ENCODE measurements at regions not wholly inside any gene's neighbourhood (a gene's known extent, or its start where the extent isn't known, plus 50 kb on each side); places are given as distances from the start of the nearest gene placed in this dataset.
"Not testable (repeated sequence)": the region's sequence is repeated elsewhere in the genome, so short reads cannot be mapped to it uniquely, and the experiment has no call there.

DNA sequence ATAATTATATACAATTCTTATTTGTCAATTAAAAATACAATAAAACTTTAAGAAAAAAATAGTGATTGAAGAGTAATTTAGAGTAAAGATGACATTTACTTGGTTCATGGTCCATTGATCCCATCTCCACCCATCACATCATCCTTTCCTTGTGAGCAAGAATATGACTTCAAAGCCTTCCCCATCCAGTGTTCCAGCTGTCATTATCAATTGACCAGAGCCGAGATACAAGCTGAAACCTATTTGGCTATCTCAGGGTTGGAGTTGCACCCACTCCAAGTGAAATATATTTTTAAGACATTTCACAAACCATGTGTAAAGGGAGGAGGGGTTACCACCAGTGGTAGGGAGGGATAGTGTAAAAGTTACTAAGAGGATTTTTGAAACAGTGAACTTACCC lies 428.9 kb upstream of the C1orf87 start:
- Histone ChIP-seq H3K9me3 (no peaks in the 10 kb centered on the region), H3K4me1 (peaks cover 0 to 14% (median 13%) of the 10 kb centered on the region in 3 donors), H3K36me3 (no peaks in the 10 kb centered on the region), H3K27me3 (no peaks in the 10 kb centered on the region), H3K27ac (no peak overlapping the region), H3K4me3 (no peak overlapping the region)
- FAIRE-seq (no peak), DNase-seq (no peak), ATAC-seq (no peak)
- intact Hi-C loops (cut with DNase I) = no loop called here
- WGBS, 2 donors = 59 to 78% methylated on average over 1 of the region's 1 CpG
- TF ChIP-seq, protein P1, sequence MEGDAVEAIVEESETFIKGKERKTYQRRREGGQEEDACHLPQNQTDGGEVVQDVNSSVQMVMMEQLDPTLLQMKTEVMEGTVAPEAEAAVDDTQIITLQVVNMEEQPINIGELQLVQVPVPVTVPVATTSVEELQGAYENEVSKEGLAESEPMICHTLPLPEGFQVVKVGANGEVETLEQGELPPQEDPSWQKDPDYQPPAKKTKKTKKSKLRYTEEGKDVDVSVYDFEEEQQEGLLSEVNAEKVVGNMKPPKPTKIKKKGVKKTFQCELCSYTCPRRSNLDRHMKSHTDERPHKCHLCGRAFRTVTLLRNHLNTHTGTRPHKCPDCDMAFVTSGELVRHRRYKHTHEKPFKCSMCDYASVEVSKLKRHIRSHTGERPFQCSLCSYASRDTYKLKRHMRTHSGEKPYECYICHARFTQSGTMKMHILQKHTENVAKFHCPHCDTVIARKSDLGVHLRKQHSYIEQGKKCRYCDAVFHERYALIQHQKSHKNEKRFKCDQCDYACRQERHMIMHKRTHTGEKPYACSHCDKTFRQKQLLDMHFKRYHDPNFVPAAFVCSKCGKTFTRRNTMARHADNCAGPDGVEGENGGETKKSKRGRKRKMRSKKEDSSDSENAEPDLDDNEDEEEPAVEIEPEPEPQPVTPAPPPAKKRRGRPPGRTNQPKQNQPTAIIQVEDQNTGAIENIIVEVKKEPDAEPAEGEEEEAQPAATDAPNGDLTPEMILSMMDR (IDR thresholded peaks at IDR 0.05) = no peak

DNA sequence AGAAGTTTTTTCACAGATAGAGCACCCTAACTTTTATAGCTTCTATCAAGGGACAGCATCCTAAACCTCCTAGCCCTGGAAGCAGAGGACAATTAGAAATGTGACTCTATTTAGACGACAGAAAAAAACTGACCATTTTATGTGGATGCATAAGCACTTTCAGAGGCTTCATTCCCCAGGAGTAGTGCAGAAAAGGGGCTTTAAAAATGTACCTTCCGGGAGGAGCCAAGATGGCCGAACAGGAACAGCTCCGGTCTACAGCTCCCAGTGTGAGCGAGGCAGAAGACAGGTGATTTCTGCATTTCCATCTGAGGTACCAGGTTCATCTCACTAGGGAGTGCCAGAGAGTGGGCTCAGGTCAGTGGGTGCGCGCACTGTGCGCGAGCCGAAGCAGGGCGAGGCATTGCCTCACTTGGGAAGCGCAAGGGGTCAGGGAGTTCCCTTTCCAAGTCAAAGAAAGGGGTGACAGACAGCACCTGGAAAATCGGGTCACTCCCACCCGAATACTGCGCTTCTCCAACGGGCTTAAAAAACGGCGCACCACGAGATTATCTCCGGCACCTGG lies 416.4 kb upstream of the C1orf87 start:
- H3K27ac ChIP-seq; H3K27me3 ChIP-seq; ATAC-seq; H3K36me3 ChIP-seq; H3K9me3 ChIP-seq; DNase-seq; FAIRE-seq; H3K4me3 ChIP-seq; H3K4me1 ChIP-seq; intact Hi-C loops (cut with DNase I): not testable (repeated sequence)
- 80 to 89% methylated on average over 20 of the region's 20 CpGs for WGBS, 2 donors

DNA sequence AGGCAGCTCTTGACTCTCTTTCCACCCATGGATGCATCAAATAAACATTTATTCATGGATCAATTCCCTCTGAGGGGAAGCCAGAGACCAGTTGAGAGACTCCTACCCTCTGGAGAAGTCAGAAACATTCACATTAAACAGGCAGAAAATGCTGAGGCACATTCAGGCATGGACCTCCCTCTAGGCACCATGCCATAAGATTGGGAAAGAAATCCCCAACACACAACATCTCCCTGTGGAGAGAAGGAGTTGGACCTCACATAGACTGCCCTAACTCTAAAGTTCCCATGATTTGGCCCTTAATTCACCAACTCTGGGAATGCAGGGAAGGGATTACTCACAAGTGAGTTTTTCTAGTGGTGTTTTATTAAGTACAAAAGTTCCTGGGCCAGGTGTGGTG lies 415.3 kb upstream of the C1orf87 start:
- Histone ChIP-seq H3K4me3 (no peak overlapping the region), H3K27me3 (no peaks in the 10 kb centered on the region), H3K27ac (no peak overlapping the region), H3K4me1 (no peaks in the 10 kb centered on the region), H3K36me3 (no peaks in the 10 kb centered on the region), H3K9me3 (no peaks in the 10 kb centered on the region)
- FAIRE-seq (no peak), ATAC-seq (peak in 2 of 4 donors; percentile 36 to 51), DNase-seq (no peak)
- intact Hi-C loops (cut with DNase I) = no loop called here
- TF ChIP-seq, protein P1 (IDR thresholded peaks at IDR 0.05) = no peak

DNA sequence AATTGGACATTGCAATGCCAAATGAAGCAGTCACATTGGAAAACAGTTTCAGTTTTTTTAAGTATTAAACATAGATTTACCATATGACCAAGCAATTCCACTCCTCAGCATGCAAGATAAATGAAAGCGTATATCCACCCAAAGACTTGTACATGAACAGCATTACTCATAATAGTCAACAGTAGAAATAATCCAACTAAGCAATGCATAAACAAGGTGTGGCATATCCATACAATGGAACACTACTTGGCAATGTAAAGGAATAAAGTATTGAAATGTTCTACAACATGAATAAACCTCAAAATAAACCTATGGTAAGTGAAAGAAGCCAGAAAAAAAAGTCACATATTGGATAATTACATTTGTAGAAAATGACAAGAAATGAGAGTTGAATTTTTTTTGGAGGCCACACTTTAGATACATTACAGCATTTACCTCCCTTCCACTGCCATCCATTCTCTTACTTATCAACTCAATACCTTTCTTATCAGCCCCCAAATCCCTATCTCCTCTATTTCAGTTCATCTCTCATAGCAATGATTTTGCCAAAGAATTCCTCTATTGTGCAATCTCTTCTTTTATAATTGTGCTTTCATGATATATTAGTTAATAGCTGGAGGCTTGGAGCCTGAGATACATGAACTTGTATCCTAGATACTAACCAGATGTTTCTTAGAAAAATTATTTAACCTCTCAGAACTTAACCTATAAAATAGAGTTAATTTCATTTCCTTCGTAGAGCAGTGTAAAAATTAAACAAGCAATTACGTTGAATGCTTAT lies 414.2 kb upstream of the C1orf87 start:
- no peak for DNase-seq
- intact Hi-C loops (cut with DNase I) = no loop called here
- Histone ChIP-seq H3K27ac (no peak overlapping the region), H3K36me3 (no peaks in the 10 kb centered on the region), H3K27me3 (no peaks in the 10 kb centered on the region), H3K9me3 (no peaks in the 10 kb centered on the region), H3K4me3 (no peak overlapping the region), H3K4me1 (no peaks in the 10 kb centered on the region)
- WGBS, 2 donors = 66% methylated on average over 3 of the region's 3 CpGs
- no peak for FAIRE-seq
- TF ChIP-seq, protein P1 (IDR thresholded peaks at IDR 0.05) = no peak
- no peak for ATAC-seq

DNA sequence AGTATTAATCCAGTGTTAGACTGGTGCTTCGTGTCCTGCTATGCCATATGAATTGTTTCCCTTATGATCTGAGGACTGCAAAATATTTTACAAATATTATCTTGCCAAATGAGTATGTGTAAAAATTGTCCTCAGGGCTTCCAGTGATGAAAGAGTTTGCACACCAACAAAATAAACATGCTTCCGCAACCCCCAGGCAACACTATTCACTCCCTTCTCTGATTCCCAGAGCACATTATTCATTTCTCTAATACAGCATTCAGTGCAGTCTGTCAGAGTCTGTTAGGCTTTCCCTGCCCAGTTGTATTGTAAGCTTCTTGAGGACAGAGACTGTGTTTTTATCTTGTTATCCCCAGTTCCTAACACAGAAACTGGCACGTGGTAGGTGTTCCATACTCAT lies 409.9 kb upstream of the C1orf87 start:
- Histone ChIP-seq H3K27ac (no peak overlapping the region), H3K4me3 (no peak overlapping the region), H3K9me3 (no peaks in the 10 kb centered on the region), H3K36me3 (no peaks in the 10 kb centered on the region), H3K4me1 (no peaks in the 10 kb centered on the region), H3K27me3 (no peaks in the 10 kb centered on the region)
- FAIRE-seq (no peak), ATAC-seq (no peak), DNase-seq (no peak)
- intact Hi-C loops (cut with DNase I) = no loop called here
- WGBS, 2 donors = 46 to 59% methylated on average over 3 of the region's 3 CpGs
- TF ChIP-seq, protein P1 (IDR thresholded peaks at IDR 0.05) = no peak
